ENCODE measurements at regions not wholly inside any gene's neighbourhood (a gene's known extent, or its start where the extent isn't known, plus 50 kb on each side); places are given as distances from the start of the nearest gene placed in this dataset.

GRCh38 chr3:10741891-10742671 is 73.9 kb upstream of the SLC6A11 start:
- ChIA-PET POLR2A (ENCODE audit: low non-redundant PET) (no interaction called here), CTCF (no interaction called here)
- H3K27ac ChIP-seq = no peak overlapping the region
- no peak for DNase-seq (ENCODE audit: low spot score)
- TF ChIP-seq, protein P1, sequence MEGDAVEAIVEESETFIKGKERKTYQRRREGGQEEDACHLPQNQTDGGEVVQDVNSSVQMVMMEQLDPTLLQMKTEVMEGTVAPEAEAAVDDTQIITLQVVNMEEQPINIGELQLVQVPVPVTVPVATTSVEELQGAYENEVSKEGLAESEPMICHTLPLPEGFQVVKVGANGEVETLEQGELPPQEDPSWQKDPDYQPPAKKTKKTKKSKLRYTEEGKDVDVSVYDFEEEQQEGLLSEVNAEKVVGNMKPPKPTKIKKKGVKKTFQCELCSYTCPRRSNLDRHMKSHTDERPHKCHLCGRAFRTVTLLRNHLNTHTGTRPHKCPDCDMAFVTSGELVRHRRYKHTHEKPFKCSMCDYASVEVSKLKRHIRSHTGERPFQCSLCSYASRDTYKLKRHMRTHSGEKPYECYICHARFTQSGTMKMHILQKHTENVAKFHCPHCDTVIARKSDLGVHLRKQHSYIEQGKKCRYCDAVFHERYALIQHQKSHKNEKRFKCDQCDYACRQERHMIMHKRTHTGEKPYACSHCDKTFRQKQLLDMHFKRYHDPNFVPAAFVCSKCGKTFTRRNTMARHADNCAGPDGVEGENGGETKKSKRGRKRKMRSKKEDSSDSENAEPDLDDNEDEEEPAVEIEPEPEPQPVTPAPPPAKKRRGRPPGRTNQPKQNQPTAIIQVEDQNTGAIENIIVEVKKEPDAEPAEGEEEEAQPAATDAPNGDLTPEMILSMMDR (conservative IDR thresholded peaks at IDR 0.05; ENCODE audit: low read depth) = no peak

DNA sequence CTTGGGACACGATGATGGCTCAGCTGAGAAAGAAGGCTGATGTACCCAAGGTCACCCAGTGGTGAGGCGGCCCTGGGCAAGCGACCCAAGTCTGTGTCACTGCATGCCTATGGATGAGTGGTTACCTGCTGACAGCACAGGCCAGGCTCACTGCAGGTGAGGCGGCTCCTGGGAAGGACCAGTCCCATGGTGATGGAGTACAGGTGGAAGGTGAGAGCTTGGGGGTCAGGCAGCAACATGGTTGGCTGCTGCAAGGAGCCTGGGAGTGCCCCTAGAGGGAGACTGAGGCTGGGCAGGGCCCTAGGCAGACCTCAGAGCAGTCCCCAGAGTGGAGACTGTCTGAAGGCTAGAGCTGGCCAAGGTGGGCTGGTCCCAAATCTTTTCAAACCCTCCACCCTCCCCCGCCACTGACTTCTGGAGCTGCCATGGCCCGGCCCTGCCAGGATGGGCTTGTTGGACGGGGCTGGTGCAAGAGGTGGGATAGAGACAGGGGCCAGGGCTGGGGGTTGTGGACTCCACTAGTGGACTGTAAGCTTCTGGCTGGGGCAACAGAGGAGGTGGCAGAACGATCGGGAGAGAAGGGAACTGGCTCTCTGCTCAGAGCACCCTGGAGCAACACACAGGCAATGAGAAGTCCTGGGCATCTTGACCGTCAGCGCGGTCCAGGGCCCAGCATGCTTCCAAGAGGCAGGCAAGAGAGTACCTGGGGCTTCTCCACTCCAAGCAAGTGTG is 72.5 kb upstream of the SLC6A11 start:
- no peak overlapping the region for H3K27ac ChIP-seq
- no peak for DNase-seq (ENCODE audit: low spot score)
- ChIA-PET POLR2A (ENCODE audit: low non-redundant PET) (no interaction called here), CTCF (interaction anchor here (0.7 kb wide), 1 partner anchor 79 kb away, joined by 3 read pairs; no protein-coding TSS in a partner anchor)
- TF ChIP-seq, protein P1 (conservative IDR thresholded peaks at IDR 0.05; ENCODE audit: low read depth) = no peak

GRCh38 chr3:10744098-10744465 is 71.9 kb upstream of the SLC6A11 start:
- no peak overlapping the region for H3K27ac ChIP-seq
- CTCF ChIA-PET = interaction anchor here (0.7 kb wide), 1 partner anchor 80 kb away, joined by 3 read pairs; no protein-coding TSS in a partner anchor
- TF ChIP-seq, protein P1 (conservative IDR thresholded peaks at IDR 0.05; ENCODE audit: low read depth) = no peak
- POLR2A ChIA-PET (ENCODE audit: low non-redundant PET) = no interaction called here
- no peak for DNase-seq (ENCODE audit: low spot score)

DNA sequence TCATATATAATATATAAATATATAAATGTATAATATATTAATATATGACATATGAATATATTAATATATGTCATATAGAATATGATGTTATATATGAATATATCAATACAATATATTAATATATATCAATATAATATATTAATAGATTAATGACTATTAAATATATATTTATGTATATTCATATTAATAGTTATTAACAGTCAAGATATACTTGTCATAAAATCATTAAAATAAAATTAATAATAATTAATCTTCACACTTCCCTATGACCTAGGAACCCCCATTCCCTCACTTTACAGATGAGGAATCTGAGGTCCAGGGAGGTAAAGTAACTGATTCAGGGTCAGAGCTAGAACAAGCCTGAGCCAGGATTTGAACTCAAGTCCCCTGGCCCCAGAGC is 70.6 kb upstream of the SLC6A11 start:
- ChIA-PET POLR2A (ENCODE audit: low non-redundant PET) (no interaction called here), CTCF (no interaction called here)
- no peak overlapping the region for H3K27ac ChIP-seq
- DNase-seq (ENCODE audit: low spot score) = no peak
- TF ChIP-seq, protein P1 (conservative IDR thresholded peaks at IDR 0.05; ENCODE audit: low read depth) = no peak

GRCh38 chr3:10746001-10746400 is 70.0 kb upstream of the SLC6A11 start:
- CTCF ChIA-PET = no interaction called here
- no peak for DNase-seq (ENCODE audit: low spot score)
- TF ChIP-seq, protein P1 (conservative IDR thresholded peaks at IDR 0.05; ENCODE audit: low read depth) = no peak
- no peak overlapping the region for H3K27ac ChIP-seq
- POLR2A ChIA-PET (ENCODE audit: low non-redundant PET) = no interaction called here

- ChIA-PET POLR2A (ENCODE audit: low non-redundant PET) (no interaction called here), CTCF (no interaction called here)
- TF ChIP-seq, protein P1 (conservative IDR thresholded peaks at IDR 0.05; ENCODE audit: low read depth) = no peak
These were observed 69.3 kb upstream of the SLC6A11 start for GRCh38 chr3:10746684-10747083.

More at GRCh38 chr3:10746684-10747083, 69.3 kb upstream of the SLC6A11 start:
- H3K27ac ChIP-seq = no peak overlapping the region
- no peak for DNase-seq (ENCODE audit: low spot score)
